ENCODE measurements at regions not wholly inside any gene's neighbourhood (a gene's known extent, or its start where the extent isn't known, plus 50 kb on each side); places are given as distances from the start of the nearest gene placed in this dataset.

DNA sequence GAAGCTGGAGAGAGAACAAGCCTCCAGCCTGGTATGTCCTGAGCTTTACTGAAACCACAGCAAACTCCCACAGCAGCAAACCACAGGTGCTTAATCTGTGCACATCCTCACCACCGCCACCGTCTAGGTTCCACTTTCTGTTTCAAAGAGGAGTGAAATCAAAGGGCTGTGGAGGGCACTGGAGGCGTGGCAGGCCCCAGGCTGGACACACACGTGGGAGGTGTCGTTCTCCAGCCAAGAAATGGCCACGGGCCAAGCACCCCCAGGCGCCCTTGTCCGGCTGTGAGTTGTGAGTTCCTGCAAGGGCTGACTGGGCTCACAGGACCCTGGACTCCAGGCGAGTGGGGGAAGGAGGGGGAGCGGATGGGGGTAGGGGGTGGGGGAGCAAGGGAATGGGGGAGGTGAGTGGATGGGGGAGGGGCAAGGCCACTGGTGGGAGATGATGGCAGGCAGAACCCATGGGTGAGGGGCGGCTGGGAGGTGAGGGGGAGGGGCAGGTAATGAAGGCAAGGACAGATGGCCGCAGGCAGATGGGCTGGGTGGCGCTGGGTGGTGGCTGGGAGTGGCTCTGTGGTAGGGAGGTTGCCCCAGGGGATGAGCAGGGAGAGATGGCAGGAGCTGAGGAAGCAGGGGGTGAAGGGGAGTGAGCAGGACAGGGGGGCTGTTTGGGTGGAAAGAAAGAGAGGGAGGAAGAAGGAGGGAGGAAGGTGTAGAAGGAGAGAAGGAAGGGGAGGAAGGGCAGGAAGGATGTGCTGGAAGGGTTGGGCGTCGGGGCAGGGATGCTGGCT, 86.7 kb downstream of the NCOR2 start:
- Histone ChIP-seq H3K14ac (replicated peaks; ENCODE audit: low read depth, low read length) (no peak overlapping the region; the same call in 1 of the 2 replicates), H3K27ac (ENCODE audit: insufficient read depth, low read length) (no peak overlapping the region), H3K23ac (ENCODE audit: low read depth, low read length) (no peak overlapping the region), H3K4ac (ENCODE audit: low read depth, low read length) (no peak overlapping the region), H4K20me1 (ENCODE audit: insufficient read depth, low read length) (peaks cover 68% of the 10 kb centered on the region), H2BK120ac (ENCODE audit: low read depth, low read length) (no peak overlapping the region), H4K8ac (ENCODE audit: low read depth in 2 of 2, low read length in 2 of 2) (no peak overlapping the region), H3K56ac (ENCODE audit: extremely low read depth, insufficient read depth, low read length) (no peak overlapping the region), H3K4me3 (ENCODE audit: insufficient read depth, low read depth, low read length) (no peak overlapping the region), H3K36me3 (ENCODE audit: control insufficient read depth, insufficient read depth, low read length) (peaks cover 58% of the 10 kb centered on the region), H3K9ac (ENCODE audit: low read depth, low read length) (no peak overlapping the region), H3K4me1 (ENCODE audit: control insufficient read depth, insufficient read depth, low read length) (peaks cover 7% of the 10 kb centered on the region; the same call in 1 of the 2 replicates), H2BK15ac (ENCODE audit: low read depth, low read length) (no peak overlapping the region), H2BK20ac (ENCODE audit: low read depth, low read length) (no peak overlapping the region), H3K79me1 (ENCODE audit: low read depth in 1 of 2, low read length in 2 of 2) (peaks cover 28 to 81% of the 10 kb centered on the region in 2 experiments), H4K91ac (ENCODE audit: insufficient read depth, low read depth, low read length) (no peak overlapping the region), H2AK5ac (ENCODE audit: low read depth, low read length) (peak overlapping the region; percentile 78), H2AK9ac (replicated peaks; ENCODE audit: low read depth, low read length, poor library complexity) (peak overlapping the region; percentile 92), H2AFZ (replicated peaks; ENCODE audit: low read length, poor library complexity) (no peak overlapping the region), H3K9me1 (ENCODE audit: insufficient read depth, low read length) (peaks cover 9% of the 10 kb centered on the region), H3K4me2 (ENCODE audit: low read depth, low read length) (no peak overlapping the region; the same call in 1 of the 2 replicates), H3K27me3 (ENCODE audit: control insufficient read depth, insufficient read depth, low read length) (no peaks in the 10 kb centered on the region), H3K9me3 (ENCODE audit: control insufficient read depth, insufficient read depth, low read length) (no peaks in the 10 kb centered on the region), H2BK5ac (ENCODE audit: low read depth, low read length, poor library complexity, severe bottlenecking) (no peak overlapping the region), H4K5ac (ENCODE audit: low read depth, low read length) (no peak overlapping the region), H3K18ac (ENCODE audit: low read depth, low read length) (no peak overlapping the region)
- in situ Hi-C loops (cut with MboI; ENCODE audit: low sequenced_read_pairs) (no loop called here), intact Hi-C loops (cut with micrococcal nuclease) (no loop called here), dilution Hi-C loops (cut with HindIII; ENCODE audit: low sequenced_read_pairs, unreplicated experiment) (no loop called here)
- BruUV-seq (replicated peaks), result no TSS peak
- ATAC-seq (ENCODE audit: low read depth) (peak; percentile 62), DNase-seq (peak; percentile 47)
- ChIA-PET CTCF (no interaction called here), POLR2A (ENCODE audit: unreplicated experiment) (no interaction called here)
- TF ChIP-seq, protein P1, sequence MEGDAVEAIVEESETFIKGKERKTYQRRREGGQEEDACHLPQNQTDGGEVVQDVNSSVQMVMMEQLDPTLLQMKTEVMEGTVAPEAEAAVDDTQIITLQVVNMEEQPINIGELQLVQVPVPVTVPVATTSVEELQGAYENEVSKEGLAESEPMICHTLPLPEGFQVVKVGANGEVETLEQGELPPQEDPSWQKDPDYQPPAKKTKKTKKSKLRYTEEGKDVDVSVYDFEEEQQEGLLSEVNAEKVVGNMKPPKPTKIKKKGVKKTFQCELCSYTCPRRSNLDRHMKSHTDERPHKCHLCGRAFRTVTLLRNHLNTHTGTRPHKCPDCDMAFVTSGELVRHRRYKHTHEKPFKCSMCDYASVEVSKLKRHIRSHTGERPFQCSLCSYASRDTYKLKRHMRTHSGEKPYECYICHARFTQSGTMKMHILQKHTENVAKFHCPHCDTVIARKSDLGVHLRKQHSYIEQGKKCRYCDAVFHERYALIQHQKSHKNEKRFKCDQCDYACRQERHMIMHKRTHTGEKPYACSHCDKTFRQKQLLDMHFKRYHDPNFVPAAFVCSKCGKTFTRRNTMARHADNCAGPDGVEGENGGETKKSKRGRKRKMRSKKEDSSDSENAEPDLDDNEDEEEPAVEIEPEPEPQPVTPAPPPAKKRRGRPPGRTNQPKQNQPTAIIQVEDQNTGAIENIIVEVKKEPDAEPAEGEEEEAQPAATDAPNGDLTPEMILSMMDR (conservative IDR thresholded peaks at IDR 0.05; ENCODE audit: low read depth, low read length), result no peak
- TF ChIP-seq USF2 (IDR thresholded peaks at IDR 0.05; ENCODE audit: low read depth, low read length) (no peak), MAFK (IDR thresholded peaks at IDR 0.05; ENCODE audit: low read depth, low read length) (no peak), MXI1 (IDR thresholded peaks at IDR 0.05; ENCODE audit: borderline replicate concordance, low read depth, low read length) (0 out of 2 replicates have a peak, but pooled peaks have one; percentile 77), RFX5 (IDR thresholded peaks at IDR 0.05; ENCODE audit: low read depth, low read length) (no peak), CEBPB (IDR thresholded peaks at IDR 0.05; ENCODE audit: low read depth, low read length) (no peak), FOS (IDR thresholded peaks at IDR 0.05; ENCODE audit: low read depth, low read length) (no peak), NFE2L2 (IDR thresholded peaks at IDR 0.05; ENCODE audit: low read depth, low read length) (no peak), SMC3 (IDR thresholded peaks at IDR 0.05; ENCODE audit: low read depth, low read length) (no peak), BHLHE40 (IDR thresholded peaks at IDR 0.05; ENCODE audit: low read depth, low read length) (no peak), ELK1 (IDR thresholded peaks at IDR 0.05; ENCODE audit: borderline replicate concordance, low read depth, low read length) (no peak), MAZ (IDR thresholded peaks at IDR 0.05; ENCODE audit: borderline replicate concordance, low read depth, low read length) (peak; percentile 23; the same call in 1 of the 2 replicates)
- 59% methylated on average over 3 of the region's 15 CpGs; no CpG with 5 or more reads in 1 of the 2 experiments for WGBS, 2 experiments (ENCODE audit: extremely low coverage in 2 of 2, insufficient read length in 1 of 2)

All from IMR-90 (cell line).